GM19351 (cell line): ENCODE measurements at regions not wholly inside any gene's neighbourhood (a gene's known extent, or its start where the extent isn't known, plus 50 kb on each side); places are given as distances from the start of the nearest gene placed in this dataset.
A peak's percentile ranks its signal among the peaks of the same experiment; 100 is the strongest.

ENCODE experiments used
- ATAC-seq: cut with Tn5 transposase; IDR thresholded peaks from one replicate; pipeline ENCODE4 v1.9.1; 2021; ENCODE audit warnings: mild to moderate bottlenecking, moderate library complexity; ENCODE audit not compliant: unreplicated experiment

DNA sequence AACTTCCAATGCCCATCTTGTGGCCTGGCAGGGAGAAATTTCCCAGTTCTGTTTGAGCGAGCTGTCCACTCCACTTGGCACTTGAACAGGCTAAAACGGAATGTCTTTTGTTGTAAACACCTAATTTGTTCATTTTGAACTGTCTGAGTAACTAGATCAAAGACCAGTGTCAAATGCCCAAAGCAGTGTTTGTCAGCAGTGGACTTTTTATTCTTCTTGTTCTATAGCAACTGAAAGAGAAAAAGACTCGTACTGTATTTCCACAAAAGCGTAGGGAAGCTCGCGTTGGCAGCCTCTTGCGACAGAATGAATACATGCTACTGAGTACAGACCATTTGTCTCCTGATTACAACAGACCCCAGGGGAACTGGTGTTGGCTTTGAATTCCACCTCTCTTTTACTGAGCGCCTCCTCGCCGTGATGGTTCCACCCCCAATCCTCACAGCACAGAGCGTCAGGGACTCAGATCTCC lies 601.8 kb upstream of the ZNF608 start:
- no peak for ATAC-seq

GRCh38 chr5:125348936-125349831 lies 602.7 kb upstream of the ZNF608 start:
- no peak for ATAC-seq

DNA sequence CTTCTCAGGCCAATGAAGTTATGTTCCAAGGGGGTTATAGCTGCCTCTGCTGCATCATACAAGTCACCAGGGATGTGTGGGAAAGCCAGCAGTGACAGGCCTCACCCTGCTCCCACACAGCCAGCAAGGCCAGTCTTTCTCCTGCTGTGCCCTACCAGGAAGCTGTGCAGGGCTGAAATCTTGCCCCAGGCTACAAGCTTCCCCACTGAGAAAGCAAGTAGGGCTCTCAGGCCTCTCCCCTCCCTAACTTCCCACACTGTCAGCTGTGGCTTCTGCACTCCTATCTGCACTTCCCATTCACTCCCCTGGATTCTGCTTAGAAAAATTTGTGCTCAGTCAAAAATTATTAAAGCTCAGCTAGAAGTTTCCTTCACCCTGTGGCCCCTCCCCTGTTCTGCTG lies 611.2 kb upstream of the ZNF608 start:
- ATAC-seq: no peak

DNA sequence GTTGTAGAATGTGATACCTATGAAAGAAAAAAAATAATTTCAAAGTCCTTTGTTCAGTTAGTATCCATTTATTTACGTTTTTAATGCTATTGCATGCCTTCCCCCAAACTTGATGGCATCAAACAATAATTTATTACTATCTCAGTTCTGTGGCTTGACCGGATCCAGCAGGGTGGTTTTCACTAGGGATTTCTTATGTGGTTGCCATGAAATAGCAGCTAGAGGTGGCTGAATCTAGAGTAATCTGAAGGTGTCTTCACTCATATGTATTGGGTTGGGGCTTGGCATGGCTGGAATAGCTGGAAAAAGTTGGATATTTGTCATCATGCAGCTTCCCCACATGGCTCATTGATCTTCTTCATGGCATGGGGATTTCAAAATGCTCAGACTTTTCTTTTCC lies 619.3 kb upstream of the ZNF608 start:
- ATAC-seq: no peak

DNA sequence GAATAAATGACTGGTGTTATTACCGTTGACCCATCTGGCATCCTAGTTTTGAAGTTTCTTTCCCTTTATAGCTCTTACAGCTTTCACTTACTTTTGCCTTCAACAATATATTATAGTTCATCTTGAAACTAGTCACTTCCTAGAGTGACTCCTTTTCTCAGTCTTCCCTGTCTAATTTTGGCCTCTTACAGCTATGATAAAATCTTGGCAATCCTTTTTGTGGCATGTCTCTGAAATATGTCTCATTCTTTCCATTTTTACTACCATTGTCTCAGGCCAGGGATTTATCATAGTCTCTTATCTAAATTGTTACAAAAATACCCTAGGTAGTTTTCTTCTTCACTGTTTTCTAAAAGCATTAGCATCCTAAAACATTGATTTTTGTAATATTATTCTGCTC lies 621.3 kb upstream of the ZNF608 start:
- ATAC-seq: no peak

GRCh38 chr5:125370461-125371205 lies 624.2 kb upstream of the ZNF608 start:
- ATAC-seq: no peak

DNA sequence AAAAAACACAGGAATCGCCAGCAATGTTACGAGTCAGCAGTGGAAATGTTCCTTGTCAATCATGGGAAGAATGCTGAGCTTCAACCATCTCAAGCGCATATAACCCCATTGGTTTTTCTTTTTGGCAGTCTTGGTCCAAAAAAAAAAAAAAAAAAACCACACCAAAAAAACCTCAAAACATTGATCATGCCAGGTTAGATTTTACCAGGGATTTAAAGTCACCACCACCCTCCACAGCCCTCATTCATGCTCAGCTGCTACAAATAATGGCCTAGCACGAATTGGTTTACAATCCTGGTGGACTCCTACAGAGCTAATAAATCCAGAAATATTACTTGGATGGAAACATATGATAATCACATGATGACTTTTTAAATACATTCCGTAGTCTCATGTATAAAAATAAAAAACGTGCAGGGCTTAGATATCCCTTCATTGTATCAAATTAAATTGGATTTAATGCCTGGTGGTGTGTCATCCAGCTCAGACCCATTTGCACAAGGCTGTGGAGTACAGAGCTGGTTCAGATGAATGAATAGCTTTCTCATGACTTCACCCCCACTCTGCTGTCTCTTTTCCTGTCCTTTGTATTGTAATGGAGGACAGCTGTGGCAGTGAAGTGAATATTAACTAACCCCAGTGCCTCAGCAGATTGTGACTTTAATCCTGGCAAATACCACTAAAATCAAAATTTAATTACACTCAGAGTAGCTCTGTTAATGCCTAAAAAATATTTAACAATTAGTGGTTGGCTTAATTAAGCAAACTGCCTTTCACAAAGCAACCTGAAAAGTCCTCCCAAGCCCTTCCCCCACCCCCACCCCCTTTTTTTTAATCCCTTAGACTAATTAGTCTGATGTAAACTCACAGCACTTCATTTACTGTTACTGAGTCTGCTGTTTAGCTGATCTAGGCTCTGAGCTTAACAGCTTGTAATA lies 626.5 kb upstream of the ZNF608 start:
- ATAC-seq: no peak

DNA sequence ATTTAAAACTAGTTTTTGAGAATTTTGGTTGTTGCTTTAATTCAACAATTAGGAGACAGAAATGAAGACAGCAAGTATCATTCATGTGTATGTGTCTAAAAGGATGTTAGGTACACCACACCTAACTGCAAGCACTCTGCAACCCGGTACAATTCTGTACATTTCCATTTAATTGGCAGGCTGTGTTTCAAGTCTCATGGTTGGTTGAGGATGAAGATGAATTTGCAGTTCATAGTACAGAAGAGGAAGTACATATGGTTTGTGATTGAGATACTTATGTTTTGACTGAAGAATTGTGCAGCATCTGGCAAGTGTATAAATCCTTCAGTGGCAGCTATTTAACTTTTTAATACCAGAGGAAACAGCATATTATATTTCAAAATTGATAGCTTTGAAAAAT lies 628.7 kb upstream of the ZNF608 start:
- peak; percentile 91 for ATAC-seq

GRCh38 chr5:125376059-125376641 lies 629.7 kb upstream of the ZNF608 start:
- no peak for ATAC-seq

DNA sequence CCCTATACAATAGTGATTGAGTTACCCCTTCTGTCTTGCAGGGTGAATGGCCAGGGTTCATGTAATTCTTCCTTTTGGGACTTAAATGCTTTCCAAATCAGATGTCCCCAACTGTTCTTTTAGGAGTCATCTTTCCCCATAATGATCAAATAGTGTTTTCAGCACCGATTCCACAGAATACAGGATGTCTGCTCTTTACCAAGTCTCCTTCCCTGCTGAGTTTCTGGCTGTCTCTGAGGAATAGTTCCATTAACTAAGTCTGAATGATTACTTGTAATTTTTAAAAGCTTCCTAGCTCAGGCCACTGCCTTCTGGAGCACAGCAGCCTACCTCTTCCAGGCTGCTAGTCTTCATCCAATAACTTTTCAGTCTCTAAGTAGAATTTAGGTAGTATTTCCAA lies 630.7 kb upstream of the ZNF608 start:
- no peak for ATAC-seq

GRCh38 chr5:125381290-125381689 lies 634.9 kb upstream of the ZNF608 start:
- peak; percentile 91 for ATAC-seq

- no peak for ATAC-seq
These were observed 637.6 kb upstream of the ZNF608 start for GRCh38 chr5:125384071-125384470.

- ATAC-seq: no peak
These were observed 643.9 kb upstream of the ZNF608 start for GRCh38 chr5:125390326-125390725.

DNA sequence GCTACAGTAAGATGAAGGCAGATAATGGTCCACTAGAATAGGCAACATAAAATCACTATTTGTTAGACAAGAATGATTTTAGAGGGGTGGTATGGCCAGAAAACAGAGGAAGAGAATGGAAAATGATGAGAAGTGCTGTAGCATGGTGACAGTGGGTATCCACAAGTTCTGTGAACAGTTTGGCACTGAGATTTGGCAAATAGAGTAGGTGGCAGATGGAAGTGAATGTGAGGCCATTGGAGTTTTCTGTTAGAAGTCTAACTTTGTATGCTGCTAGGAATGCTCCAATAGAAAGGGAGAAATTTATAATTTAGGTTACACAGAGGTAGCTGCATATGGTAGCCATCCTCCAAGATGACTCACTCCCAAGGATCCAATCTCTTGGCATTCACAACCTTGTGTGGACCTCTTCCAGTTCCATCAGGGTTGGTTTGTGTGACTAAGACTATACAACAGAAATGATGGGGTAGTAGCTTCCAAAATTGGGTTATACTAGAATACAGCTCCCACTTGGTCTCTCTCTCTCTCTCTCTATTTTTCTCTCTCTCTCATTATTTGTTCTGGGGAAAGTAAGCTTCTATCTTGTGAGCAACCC lies 646.9 kb upstream of the ZNF608 start:
- ATAC-seq: no peak

GRCh38 chr5:125394661-125395280 lies 648.3 kb upstream of the ZNF608 start:
- no peak for ATAC-seq

DNA sequence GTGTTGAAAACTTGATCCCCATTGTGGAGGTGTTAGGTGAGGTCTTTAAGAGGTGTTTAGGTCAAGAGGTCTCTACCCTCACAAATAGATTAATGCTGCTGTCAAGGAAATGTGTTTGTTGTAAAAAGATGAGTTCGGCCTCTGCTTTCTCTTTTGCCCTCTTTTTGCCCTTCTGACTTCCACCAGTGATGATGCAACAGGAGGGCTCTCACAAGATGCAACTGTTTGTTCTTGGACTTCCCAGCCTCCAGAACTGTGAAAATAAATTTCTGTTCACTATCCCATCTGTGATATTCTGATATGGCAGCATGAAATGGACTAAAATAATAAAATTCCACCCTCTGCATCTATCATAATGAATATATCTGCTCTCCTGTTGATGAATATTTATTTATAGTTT lies 650.0 kb upstream of the ZNF608 start:
- no peak for ATAC-seq

GRCh38 chr5:125398466-125398865 lies 652.0 kb upstream of the ZNF608 start:
- no peak for ATAC-seq

GRCh38 chr5:125399885-125400284 lies 653.4 kb upstream of the ZNF608 start:
- ATAC-seq: no peak

DNA sequence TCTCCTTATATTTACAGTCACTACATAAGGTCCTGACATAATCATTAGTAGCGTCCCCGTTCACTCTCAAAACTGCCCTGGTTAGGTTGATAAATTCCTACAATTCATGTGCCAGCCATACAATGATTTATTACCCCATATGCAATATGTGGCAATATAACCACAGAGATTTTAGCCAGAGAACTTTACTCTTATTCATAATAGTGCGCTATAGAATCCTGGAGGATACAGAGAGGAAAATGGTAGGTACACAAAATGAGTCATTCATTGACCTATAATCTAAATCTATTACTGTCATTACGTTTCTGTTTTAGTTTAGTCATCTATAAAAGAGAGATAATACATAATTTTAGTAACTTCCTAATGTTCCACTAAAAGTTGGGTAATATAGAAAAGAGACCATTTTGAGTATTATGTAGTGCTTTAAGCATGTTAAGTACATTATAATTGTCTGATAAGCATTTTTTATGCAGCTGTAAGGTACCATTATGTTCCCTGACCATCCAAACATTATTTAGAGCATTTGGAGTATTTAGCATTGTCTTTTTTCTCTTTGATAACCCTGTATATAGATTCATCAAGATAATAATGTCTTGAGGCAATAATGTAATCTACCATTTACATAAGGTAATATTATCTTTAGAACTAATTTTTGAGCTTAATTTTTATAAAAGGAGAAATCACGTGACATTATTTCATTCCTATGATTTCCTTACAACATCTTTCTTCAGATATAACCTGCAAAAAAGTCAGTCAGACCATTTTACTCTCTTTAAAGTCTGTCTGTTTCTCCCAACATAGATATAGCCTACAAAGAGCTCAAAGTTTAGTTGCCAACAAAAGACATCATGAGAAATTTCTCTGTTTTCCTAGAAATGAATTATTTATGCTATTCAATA lies 655.5 kb upstream of the ZNF608 start:
- no peak for ATAC-seq
